GM21515 (cell line): ENCODE measurements at regions not wholly inside any gene's neighbourhood (a gene's known extent, or its start where the extent isn't known, plus 50 kb on each side); places are given as distances from the start of the nearest gene placed in this dataset.

Experiments used
- ATAC-seq: cut with Tn5 transposase; IDR thresholded peaks from one replicate; pipeline ENCODE4 v1.9.1; 2021; ENCODE audit not compliant: unreplicated experiment

- no peak for ATAC-seq
Observed at GRCh38 chr2:71938659-71939587, 208.7 kb downstream of the CYP26B1 start.

DNA sequence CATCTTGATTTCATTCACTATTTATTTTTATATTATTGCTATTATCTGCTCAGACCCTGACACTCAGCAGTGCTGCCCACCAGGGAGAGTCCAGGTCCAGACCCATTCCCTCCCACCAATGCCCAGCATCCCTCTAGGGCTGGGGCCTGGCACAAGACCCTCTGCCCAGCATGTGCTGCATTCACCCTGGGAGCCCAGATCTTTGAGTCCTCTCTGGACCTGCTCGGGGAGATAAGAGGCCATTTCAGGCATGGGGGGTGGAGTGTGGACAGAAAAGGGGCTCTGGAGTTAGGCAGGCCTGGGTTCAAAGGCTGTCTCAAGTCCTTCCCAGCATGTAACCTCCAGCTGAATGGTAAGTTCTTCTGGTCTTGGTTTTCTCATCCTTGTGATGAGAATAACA lies 209.6 kb downstream of the CYP26B1 start:
- no peak for ATAC-seq

DNA sequence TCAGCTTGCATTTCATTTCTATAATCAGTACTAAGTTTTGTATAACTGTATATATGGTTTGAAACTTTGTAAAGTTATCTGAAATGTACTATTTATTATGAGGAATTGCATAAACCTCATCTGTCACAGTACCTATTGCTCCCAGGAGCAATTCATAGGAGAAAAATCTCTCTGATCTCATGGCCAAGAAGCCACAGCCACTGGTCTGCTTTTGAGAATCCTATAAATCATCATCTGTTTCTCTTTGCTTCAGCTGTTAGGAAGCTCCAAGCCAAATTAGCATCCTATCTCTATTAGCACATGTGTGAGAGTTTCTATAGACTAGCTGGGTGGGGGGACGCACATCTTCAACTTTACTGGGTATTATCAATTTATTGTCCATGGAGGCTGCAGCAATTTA lies 210.3 kb downstream of the CYP26B1 start:
- ATAC-seq: no peak

- no peak for ATAC-seq
Observed at GRCh38 chr2:71936076-71937030, 211.3 kb downstream of the CYP26B1 start.

GRCh38 chr2:71935262-71935848 lies 212.3 kb downstream of the CYP26B1 start:
- ATAC-seq: no peak

DNA sequence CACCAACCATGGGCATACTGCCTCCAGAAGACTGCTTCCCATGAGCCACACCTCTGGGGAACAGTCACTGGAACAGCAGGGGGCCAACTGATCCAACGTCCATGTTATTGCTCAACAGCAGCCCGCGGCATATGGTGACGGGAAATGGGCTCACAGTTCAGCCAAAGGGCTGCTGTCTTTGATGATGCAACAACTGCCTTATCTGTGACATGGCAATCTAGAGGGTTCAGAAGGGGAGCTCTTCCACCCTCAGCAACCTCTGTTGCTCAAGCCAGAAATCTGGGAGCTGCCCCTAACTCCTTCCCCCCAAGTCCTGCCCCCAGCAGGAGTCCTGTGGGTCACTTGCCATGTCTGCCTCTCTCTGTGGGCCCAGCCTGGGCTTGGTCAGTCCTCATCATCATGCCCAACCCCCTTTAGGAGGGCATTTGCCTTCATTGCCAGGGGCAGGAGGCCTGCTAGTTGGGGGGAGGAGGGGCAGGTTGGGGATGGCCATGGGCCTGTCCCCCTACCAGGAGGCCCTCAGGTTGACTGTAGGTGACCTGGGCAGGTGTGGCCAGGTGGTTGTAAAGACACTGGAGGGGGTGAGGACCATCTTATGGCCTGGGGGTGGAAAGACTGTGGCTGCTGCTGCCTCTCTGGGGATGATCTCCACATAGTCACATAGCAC lies 212.9 kb downstream of the CYP26B1 start:
- no peak for ATAC-seq

DNA sequence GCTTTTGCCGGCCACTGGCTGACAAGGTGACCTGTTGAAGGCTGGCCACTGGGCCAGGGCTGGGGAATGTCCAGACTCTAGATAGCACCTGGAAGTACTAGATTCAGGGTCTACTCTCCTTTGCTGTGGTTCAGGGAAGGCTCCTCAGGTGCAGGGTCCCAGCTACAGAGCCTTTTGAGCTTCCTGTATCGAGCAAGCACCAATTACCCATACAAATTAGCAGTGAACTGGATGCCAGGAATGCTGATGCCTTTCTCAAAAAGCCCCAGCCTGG lies 213.4 kb downstream of the CYP26B1 start:
- ATAC-seq: no peak

DNA sequence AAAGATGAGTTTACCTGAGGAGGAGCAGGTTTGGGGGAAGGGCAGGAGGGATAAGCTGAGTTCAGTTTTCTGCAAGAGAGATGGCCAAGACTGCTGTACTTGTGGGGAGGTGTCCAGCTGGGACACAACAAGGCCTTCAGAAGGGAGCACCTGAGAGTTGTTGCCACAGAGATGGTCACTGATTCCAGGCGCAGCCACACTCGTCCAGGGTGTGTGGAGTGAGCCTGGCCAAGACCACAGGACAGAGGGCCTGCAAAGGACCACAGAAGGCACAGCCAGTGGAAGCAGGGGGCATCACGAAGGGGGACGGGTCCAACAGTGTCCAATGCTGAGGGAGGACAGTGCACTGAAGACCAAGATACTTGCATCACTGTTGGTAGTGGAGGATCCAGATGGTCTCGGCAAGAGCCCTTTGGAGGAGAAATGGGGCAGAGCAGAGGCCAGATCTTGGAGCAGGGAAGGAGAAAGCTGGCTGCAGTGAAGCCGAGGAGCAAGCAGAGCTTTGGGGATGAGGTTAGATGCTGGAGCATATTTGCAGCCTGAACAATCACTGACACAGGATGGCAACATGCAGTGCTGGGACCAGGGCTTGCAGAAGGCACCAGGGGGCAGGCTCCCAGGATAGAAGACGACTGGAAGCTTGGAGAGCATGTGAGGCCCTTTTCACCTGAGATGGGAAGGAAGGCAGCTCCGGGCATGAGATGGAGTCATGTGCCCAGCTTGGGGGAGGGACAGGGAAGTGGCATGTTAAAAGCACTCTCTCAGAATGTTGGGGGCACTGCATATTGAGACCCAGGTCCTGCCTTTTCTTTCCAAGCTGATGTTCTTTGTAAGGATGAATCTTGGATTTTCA lies 214.0 kb downstream of the CYP26B1 start:
- no peak for ATAC-seq

DNA sequence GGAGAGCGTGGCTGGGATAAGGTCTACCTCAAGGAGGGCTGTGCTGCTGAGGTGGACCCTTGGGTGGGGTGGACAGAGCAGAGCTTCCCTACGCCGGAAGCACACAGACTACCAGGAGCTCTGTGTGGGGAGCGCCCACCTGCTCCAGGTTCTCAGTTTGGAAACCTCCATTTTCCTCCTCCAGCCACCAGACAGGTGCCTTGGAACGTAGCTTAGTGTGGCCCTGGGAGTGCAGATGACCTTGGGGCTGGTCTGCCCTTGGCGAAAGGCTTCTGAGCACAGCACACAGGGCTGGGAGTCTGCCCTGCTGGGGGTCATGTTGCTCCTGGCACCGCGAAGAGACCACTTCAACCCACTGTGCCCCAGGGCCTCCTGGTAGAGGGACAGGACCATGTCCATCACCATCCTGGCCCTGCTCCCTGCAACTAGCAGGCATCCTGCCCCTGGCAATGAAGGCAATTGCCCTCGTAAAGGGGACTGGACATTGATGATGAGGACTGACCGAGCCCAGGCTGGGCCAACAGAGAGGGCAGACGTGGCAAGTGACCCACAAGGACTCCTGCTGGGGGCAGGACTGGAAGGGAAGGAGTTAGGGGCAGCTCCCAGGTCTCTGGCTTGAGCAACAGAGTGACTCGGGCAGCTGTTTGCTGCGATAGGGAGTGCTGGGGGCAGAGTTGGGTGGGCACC lies 214.7 kb downstream of the CYP26B1 start:
- ATAC-seq: no peak

DNA sequence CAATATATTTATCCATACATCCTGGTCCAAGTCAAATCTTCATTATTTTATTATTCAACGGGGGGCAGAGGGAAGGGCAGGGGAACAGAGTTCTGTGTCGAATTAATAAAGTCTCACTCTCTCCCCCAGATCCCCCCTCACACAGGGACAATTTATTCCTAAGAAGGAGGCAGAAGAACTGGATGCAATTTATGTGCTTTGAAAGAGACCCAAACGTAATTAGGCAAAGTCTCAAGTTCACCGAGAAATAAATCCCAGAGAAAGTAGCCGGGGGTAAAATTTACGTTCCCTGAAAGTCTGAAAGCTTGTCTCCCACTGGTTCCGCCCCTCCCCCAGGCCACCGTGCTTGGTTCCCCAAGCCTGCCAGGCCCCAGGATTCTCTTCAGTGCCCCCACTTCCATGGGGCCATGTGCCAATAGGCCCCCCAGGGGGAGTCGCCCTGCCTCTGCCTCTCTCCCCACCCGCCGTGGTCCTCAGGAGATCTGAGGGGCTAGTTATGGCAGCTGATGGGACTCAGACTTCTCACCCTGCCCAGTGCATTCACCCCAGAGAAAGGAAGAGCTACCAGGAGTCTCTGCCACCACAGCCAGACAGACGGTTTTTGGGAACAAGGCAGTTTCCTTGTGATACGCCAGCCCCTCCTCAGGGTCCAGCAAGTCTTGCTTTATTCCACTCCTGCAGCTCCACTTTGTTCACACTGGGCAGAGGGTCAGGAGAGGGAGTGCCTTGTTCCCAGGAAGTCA lies 215.5 kb downstream of the CYP26B1 start:
- no peak for ATAC-seq

DNA sequence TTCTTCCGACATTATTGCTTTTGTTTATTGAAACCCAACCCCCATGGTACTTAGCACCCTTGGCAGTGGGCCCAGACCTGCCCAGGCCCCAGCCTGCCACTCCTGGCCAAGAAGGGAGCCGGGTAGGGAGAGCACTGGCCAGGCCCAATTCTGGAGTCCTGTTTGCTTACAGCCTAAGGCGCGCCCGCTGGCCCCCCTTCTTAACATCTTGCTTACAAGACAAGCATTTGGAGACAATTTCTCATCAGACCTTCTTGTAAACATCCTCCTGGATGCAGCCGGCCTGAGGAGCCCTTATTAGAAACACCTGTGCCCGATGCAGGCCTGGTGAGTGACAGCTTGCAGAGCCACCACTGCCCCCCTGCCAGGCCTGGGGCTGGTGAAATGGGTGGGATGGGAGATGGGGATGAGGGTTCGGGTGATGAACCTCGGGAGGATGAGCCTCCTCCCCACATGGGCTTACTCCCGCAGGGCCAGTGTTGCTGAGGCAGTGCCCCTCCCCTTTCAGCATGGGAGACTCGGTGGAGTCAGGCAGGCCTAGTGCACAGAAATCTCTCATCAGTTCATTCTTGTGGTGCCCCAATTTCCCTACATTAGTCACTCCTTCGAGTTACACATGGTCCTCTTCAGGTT lies 217.5 kb downstream of the CYP26B1 start:
- no peak for ATAC-seq

- ATAC-seq: no peak
Observed at GRCh38 chr2:71929482-71929772, 218.2 kb downstream of the CYP26B1 start.

DNA sequence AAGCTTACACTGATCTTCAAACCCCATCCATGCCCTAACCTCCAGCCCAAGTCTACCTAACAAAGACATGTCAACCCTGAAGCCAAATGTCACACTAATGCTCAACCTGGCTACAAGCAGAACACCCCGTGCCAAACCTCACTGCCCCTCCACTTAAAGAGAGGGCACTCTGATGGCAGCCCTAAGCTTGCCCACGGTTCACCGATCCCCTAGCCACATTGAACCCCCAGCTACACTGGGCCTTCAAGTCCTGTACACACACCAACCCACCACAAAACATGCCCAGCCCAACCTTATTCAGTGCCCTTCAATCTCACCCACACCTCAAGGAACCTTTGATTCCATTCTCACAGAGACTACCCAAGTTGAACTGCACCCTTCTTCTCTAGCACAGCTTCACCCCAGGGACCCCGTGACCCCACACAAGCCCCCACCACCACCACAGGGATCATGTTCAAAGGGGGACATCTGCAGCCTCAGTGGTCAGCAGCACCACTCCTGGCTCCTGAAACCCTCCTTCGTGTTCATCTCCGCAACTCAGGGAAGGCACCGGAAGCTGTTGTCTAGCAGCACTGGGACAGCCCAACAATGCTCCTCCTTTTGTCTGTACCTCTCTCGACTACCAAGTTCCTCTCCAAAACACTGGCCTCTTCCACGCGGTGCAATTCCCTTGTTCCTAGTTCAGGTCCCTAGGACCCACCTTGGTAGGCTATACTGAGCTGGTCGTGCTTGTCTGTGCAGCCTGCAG lies 218.8 kb downstream of the CYP26B1 start:
- no peak for ATAC-seq

DNA sequence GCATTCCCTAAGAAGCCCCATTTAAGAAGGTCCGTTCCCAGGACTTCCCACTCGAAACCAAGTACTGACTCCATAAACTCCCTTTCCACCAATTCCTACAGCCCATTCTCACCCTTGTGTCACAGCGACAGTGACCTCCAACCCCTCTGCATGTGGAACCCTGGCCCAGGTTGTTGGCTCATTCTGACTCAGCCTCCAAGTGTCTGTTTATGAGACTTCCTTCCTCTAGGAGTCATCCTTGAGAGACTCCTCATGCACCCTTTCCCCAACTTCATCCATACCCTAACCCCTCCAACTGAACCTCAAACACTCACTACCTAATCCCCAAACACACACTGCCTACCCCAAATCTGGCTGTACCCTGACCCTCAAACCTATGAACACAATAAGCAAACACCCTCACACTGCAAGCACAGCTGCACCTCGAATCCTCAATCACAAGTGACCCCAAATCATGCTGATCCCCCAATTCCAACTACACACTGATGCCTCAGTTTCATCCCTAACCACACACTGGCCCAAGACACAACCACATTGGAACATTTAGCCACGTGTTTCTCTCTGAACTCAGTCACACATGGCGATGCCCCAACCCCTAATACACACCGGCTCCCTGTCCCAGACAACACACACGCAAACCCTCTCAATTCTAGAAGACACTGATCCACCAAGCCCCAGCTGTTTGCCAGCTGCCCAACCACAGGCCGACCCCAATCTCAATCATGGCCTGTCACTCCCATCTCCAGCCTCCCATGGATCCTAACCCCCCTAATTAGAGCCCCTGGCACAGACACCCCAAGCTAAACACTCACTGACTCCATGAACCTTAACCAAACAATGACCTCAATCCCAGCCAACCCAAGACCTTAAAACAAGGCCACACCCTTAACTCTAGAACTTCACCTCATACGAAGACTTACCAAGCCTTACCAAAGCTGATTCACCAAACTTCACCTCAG lies 219.6 kb downstream of the CYP26B1 start:
- no peak for ATAC-seq

- no peak for ATAC-seq
Observed at GRCh38 chr2:71926876-71927756, 220.5 kb downstream of the CYP26B1 start.

DNA sequence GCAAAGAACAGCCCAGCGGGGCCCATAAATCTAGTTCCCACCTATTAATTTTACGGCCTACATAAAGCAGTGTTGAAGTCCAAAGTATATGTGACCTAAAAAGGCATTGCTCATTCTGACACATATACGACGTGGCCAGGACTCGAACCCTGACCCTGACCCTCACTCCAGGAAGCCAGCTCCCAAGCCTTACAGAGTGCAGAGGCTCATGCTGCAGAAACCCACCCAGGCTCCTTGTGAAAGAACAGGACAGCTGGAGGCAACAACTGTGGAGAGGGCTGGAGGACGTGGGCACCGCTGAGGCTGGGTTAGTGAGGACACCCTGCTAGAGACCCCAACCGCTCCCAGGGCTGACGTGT lies 221.6 kb downstream of the CYP26B1 start:
- no peak for ATAC-seq
